Astrocyte (in vitro differentiated cells and primary cell): ENCODE measurements at regions not wholly inside any gene's neighbourhood (a gene's known extent, or its start where the extent isn't known, plus 50 kb on each side); places are given as distances from the start of the nearest gene placed in this dataset.

Experiments
- CTCF ChIP-seq: IDR thresholded peaks from 2 replicates; pipeline ENCODE4 v1.5.1; 2011; ENCODE audit warnings: low read depth, mild to moderate bottlenecking, inconsistent platforms, low read length, moderate library complexity; ENCODE audit not compliant: insufficient read depth
- EZH2 ChIP-seq: IDR thresholded peaks from 2 replicates; pipeline ENCODE4 v1.6.1; 2012; ENCODE audit warnings: mild to moderate bottlenecking, low read length, inconsistent platforms; ENCODE audit not compliant: insufficient read depth

- no peak for TF ChIP-seq CTCF
- no peak for TF ChIP-seq EZH2
Measured at GRCh38 chr2:83104202-83104601, 1354.9 kb downstream of the SUCLG1 start.
